ENCODE measurements at regions not wholly inside any gene's neighbourhood (a gene's known extent, or its start where the extent isn't known, plus 50 kb on each side); places are given as distances from the start of the nearest gene placed in this dataset.

DNA sequence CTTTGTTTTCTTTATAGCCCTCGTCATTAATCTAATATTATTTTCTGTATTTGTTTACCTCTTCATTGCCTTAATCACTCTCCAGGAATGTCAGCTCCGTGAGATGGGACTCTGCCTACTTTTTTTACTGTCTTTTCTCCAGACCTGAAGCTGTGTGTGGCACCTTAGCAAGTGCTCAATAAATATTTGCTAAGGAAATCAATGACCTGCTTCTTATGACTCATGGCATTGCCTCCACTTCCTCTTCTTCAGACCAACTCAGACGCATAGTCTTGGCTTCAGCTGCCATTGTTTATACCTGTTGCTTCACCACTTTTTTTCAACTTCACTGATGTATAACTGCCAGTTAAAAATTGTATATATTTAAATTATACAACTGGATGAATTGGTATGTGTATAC lies 218.5 kb upstream of the CMC1 start:
- CTCF ChIA-PET (ENCODE audit: low intra/inter-chr PET ratio): no interaction called here
- TF ChIP-seq, protein P1, sequence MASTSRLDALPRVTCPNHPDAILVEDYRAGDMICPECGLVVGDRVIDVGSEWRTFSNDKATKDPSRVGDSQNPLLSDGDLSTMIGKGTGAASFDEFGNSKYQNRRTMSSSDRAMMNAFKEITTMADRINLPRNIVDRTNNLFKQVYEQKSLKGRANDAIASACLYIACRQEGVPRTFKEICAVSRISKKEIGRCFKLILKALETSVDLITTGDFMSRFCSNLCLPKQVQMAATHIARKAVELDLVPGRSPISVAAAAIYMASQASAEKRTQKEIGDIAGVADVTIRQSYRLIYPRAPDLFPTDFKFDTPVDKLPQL (IDR thresholded peaks at IDR 0.05; ENCODE audit: extremely low read depth, insufficient read length): no peak
- TF ChIP-seq PCBP1 (IDR thresholded peaks at IDR 0.05; ENCODE audit: low read depth, low read length, poor library complexity, severe bottlenecking) (no peak), SMAD2 (IDR thresholded peaks at IDR 0.05; ENCODE audit: low read depth, low read length) (no peak), ZNF41 (CRISPR knock-in tag; conservative IDR thresholded peaks at IDR 0.05) (no peak), RAD21 (CRISPR knock-in tag; conservative IDR thresholded peaks at IDR 0.05 in 1 of 2, IDR thresholded peaks at IDR 0.05 in 1 of 2) (no peak), C11orf30 (IDR thresholded peaks at IDR 0.05; ENCODE audit: low read depth) (no peak), MED1 (CRISPR knock-in tag; IDR thresholded peaks at IDR 0.05; ENCODE audit: borderline replicate concordance) (no peak), ATF7 (IDR thresholded peaks at IDR 0.05) (no peak), U2AF2 (optimal IDR thresholded peaks at IDR 0.05; ENCODE audit: low read depth, low read length) (no peak), MTA1 (IDR thresholded peaks at IDR 0.05; ENCODE audit: borderline replicate concordance) (no peak), RBM39 (optimal IDR thresholded peaks at IDR 0.05; ENCODE audit: low read depth, low read length) (no peak), FOXJ3 (CRISPR knock-in tag; IDR thresholded peaks at IDR 0.05) (no peak), THRAP3 (IDR thresholded peaks at IDR 0.05; ENCODE audit: borderline replicate concordance) (no peak), NFE2 (IDR thresholded peaks at IDR 0.05; ENCODE audit: low read depth) (no peak), NFYB (IDR thresholded peaks at IDR 0.05; ENCODE audit: extremely low read depth, insufficient read length) (no peak)
- TF ChIP-seq, protein P2, sequence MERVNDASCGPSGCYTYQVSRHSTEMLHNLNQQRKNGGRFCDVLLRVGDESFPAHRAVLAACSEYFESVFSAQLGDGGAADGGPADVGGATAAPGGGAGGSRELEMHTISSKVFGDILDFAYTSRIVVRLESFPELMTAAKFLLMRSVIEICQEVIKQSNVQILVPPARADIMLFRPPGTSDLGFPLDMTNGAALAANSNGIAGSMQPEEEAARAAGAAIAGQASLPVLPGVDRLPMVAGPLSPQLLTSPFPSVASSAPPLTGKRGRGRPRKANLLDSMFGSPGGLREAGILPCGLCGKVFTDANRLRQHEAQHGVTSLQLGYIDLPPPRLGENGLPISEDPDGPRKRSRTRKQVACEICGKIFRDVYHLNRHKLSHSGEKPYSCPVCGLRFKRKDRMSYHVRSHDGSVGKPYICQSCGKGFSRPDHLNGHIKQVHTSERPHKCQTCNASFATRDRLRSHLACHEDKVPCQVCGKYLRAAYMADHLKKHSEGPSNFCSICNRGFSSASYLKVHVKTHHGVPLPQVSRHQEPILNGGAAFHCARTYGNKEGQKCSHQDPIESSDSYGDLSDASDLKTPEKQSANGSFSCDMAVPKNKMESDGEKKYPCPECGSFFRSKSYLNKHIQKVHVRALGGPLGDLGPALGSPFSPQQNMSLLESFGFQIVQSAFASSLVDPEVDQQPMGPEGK (CRISPR knock-in tag; IDR thresholded peaks at IDR 0.05; ENCODE audit: borderline replicate concordance): no peak
- TF ChIP-seq, protein P3, sequence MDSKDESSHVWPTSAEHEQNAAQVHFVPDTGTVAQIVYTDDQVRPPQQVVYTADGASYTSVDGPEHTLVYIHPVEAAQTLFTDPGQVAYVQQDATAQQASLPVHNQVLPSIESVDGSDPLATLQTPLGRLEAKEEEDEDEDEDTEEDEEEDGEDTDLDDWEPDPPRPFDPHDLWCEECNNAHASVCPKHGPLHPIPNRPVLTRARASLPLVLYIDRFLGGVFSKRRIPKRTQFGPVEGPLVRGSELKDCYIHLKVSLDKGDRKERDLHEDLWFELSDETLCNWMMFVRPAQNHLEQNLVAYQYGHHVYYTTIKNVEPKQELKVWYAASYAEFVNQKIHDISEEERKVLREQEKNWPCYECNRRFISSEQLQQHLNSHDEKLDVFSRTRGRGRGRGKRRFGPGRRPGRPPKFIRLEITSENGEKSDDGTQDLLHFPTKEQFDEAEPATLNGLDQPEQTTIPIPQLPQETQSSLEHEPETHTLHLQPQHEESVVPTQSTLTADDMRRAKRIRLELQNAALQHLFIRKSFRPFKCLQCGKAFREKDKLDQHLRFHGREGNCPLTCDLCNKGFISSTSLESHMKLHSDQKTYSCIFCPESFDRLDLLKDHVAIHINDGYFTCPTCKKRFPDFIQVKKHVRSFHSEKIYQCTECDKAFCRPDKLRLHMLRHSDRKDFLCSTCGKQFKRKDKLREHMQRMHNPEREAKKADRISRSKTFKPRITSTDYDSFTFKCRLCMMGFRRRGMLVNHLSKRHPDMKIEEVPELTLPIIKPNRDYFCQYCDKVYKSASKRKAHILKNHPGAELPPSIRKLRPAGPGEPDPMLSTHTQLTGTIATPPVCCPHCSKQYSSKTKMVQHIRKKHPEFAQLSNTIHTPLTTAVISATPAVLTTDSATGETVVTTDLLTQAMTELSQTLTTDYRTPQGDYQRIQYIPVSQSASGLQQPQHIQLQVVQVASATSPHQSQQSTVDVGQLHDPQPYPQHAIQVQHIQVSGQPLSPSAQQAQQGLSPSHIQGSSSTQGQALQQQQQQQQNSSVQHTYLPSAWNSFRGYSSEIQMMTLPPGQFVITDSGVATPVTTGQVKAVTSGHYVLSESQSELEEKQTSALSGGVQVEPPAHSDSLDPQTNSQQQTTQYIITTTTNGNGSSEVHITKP (IDR thresholded peaks at IDR 0.05; ENCODE audit: partially characterized antibody): no peak

More for the DNA sequence above, 218.5 kb upstream of the CMC1 start:
- no peak for ATAC-seq
- no peak for FAIRE-seq
- no peaks in the 10 kb centered on the region for H3K79me2 ChIP-seq (ENCODE audit: control insufficient read depth, insufficient read depth, low read length)
- H3K9me1 ChIP-seq (ENCODE audit: control insufficient read depth, insufficient read depth, low read length): no peaks in the 10 kb centered on the region
- H3K4me2 ChIP-seq (ENCODE audit: insufficient read depth, low read length): no peak overlapping the region
- no peaks in the 10 kb centered on the region for H3K27me3 ChIP-seq (ENCODE audit: control insufficient read depth in 2 of 2, insufficient read depth in 2 of 2, low read length in 2 of 2)
- H3K9me3 ChIP-seq (replicated peaks; ENCODE audit: control insufficient read depth, insufficient read depth, low read depth, low read length): peaks cover 3% of the 10 kb centered on the region; the same call in 1 of the 2 replicates
- DNase-seq (ENCODE audit: extremely low read depth in 1 of 4, low spot score in 3 of 4): no peak
- H3K4me3 ChIP-seq: no peak overlapping the region
- intact Hi-C loops (cut with micrococcal nuclease): no loop called here
- in situ Hi-C loops (cut with MboI): no loop called here
- POLR2A ChIA-PET: no interaction called here
- H4K20me1 ChIP-seq (replicated peaks; ENCODE audit: control insufficient read depth, insufficient read depth, low read length): no peaks in the 10 kb centered on the region
- no peak overlapping the region for H3K27ac ChIP-seq (ENCODE audit: extremely low read depth, low read depth, low read length)
- no peak overlapping the region for H2AFZ ChIP-seq (ENCODE audit: low read depth, low read length)
- no peaks in the 10 kb centered on the region for H3K4me1 ChIP-seq (replicated peaks in 1 of 2; ENCODE audit: control insufficient read depth in 2 of 2, insufficient read depth in 2 of 2, low read length in 2 of 2)
- no peak overlapping the region for H3K9ac ChIP-seq (ENCODE audit: insufficient read depth in 1 of 2, low read depth in 2 of 2, low read length in 2 of 2)
- WGBS (ENCODE audit: insufficient coverage, low coverage, missing lambda C conversion rate): 0% methylated on average over 3 of the region's 3 CpGs
- no TSS peak for BruUV-seq (replicated peaks)
- H3K36me3 ChIP-seq (ENCODE audit: control insufficient read depth, insufficient read depth, low read length): no peaks in the 10 kb centered on the region

Data from K562 (cell line).